HEK293T (cell line): ENCODE measurements at regions not wholly inside any gene's neighbourhood (a gene's known extent, or its start where the extent isn't known, plus 50 kb on each side); places are given as distances from the start of the nearest gene placed in this dataset.

ENCODE experiments used
- ARNT ChIP-seq: fragments of 450-650 bp; IDR thresholded peaks from 2 replicates; pipeline ENCODE4 v1.6.1; 2017; ENCODE audit warnings: mild to moderate bottlenecking
- BHLHE40 ChIP-seq: fragments of 450-650 bp; IDR thresholded peaks from 2 replicates; pipeline ENCODE4 v1.6.1; 2016; ENCODE audit warnings: mild to moderate bottlenecking, moderate library complexity, borderline replicate concordance
- ELF4 ChIP-seq: fragments of 450-650 bp; IDR thresholded peaks from 2 replicates; pipeline ENCODE4 v1.6.1; 2017; ENCODE audit warnings: antibody characterized with exemption
- FOXA1 ChIP-seq: fragments of 450-650 bp; IDR thresholded peaks from 2 replicates; pipeline ENCODE4 v1.6.1; 2016; ENCODE audit warnings: mild to moderate bottlenecking
- FOXK2 ChIP-seq: fragments of 450-650 bp; IDR thresholded peaks from 2 replicates; pipeline ENCODE4 v1.6.1; 2016; ENCODE audit warnings: mild to moderate bottlenecking
- FOXM1 ChIP-seq: fragments of 450-650 bp; IDR thresholded peaks from 2 replicates; pipeline ENCODE4 v1.6.1; 2017; ENCODE audit warnings: mild to moderate bottlenecking, borderline replicate concordance
- HDGF ChIP-seq: fragments of 450-650 bp; IDR thresholded peaks from 2 replicates; pipeline ENCODE4 v1.6.1; 2017; ENCODE audit warnings: antibody characterized with exemption, borderline replicate concordance
- L3MBTL2 ChIP-seq: fragments of 450-650 bp; conservative IDR thresholded peaks from 2 replicates; pipeline ENCODE4 v1.6.1; 2016; ENCODE audit warnings: mild to moderate bottlenecking
- NFRKB ChIP-seq: fragments of 450-650 bp; IDR thresholded peaks from 2 replicates; pipeline ENCODE4 v1.6.1; 2016; ENCODE audit warnings: mild to moderate bottlenecking, moderate library complexity
- SP1 ChIP-seq: fragments of 450-650 bp; IDR thresholded peaks from 2 replicates; pipeline ENCODE4 v1.6.1; 2017
- SUZ12 ChIP-seq: fragments of 450-650 bp; IDR thresholded peaks from 2 replicates; pipeline ENCODE4 v1.6.1; 2016; ENCODE audit warnings: mild to moderate bottlenecking
- TARDBP ChIP-seq: fragments of 450-650 bp; IDR thresholded peaks from 2 replicates; pipeline ENCODE4 v1.6.1; 2016
- ZNF384 ChIP-seq: fragments of 450-650 bp; IDR thresholded peaks from 2 replicates; pipeline ENCODE4 v1.6.1; 2016
- TF ChIP-seq, protein P1 (sequence below): fragments of 450-650 bp; IDR thresholded peaks from 2 replicates; pipeline ENCODE4 v1.6.1; 2016

GRCh38 chr12:81874166-81874565 is 115.0 kb upstream of the PPFIA2 start:
- no peak for TF ChIP-seq BHLHE40
- TF ChIP-seq ZNF384 = no peak
- TF ChIP-seq ARNT = no peak
- no peak for TF ChIP-seq FOXM1
- no peak for TF ChIP-seq SUZ12
- no peak for TF ChIP-seq HDGF
- no peak for TF ChIP-seq SP1
- TF ChIP-seq FOXA1 = no peak
- no peak for TF ChIP-seq L3MBTL2
- TF ChIP-seq NFRKB = no peak
- no peak for TF ChIP-seq ELF4
- TF ChIP-seq FOXK2 = no peak
- no peak for TF ChIP-seq TARDBP
- TF ChIP-seq, protein P1, sequence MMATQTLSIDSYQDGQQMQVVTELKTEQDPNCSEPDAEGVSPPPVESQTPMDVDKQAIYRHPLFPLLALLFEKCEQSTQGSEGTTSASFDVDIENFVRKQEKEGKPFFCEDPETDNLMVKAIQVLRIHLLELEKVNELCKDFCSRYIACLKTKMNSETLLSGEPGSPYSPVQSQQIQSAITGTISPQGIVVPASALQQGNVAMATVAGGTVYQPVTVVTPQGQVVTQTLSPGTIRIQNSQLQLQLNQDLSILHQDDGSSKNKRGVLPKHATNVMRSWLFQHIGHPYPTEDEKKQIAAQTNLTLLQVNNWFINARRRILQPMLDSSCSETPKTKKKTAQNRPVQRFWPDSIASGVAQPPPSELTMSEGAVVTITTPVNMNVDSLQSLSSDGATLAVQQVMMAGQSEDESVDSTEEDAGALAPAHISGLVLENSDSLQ = no peak
